ENCODE measurements at regions not wholly inside any gene's neighbourhood (a gene's known extent, or its start where the extent isn't known, plus 50 kb on each side); places are given as distances from the start of the nearest gene placed in this dataset.

- Histone ChIP-seq H3K4me1 (ENCODE audit: insufficient read depth, low read length, poor library complexity, severe bottlenecking) (no peaks in the 10 kb centered on the region), H3K27ac (ENCODE audit: low read depth, low read length, poor library complexity, severe bottlenecking) (no peak overlapping the region), H3K27me3 (replicated peaks; ENCODE audit: insufficient read depth, low read depth, low read length, poor library complexity) (no peaks in the 10 kb centered on the region), H3K9me3 (ENCODE audit: low read depth, low read length, poor library complexity, severe bottlenecking) (no peaks in the 10 kb centered on the region), H3K36me3 (ENCODE audit: insufficient read depth, low read length, poor library complexity, severe bottlenecking) (no peaks in the 10 kb centered on the region), H3K4me3 (ENCODE audit: low read depth, low read length, poor library complexity, severe bottlenecking) (no peak overlapping the region)
- intact Hi-C loops (cut with micrococcal nuclease; ENCODE audit: unreplicated experiment): no loop called here
- no TSS peak for BruUV-seq (replicated peaks)
- CTCF ChIA-PET: no interaction called here
- TF ChIP-seq CTCF (conservative IDR thresholded peaks at IDR 0.05; ENCODE audit: low read depth, low read length) (no peak), EZH2 (IDR thresholded peaks at IDR 0.05; ENCODE audit: borderline replicate concordance, low read depth, low read length, poor library complexity, severe bottlenecking) (no peak)
- POLR2A ChIA-PET (ENCODE audit: low non-redundant PET): interaction anchor here (0.7 kb wide), 1 partner anchor 20 kb away, joined by 4 read pairs; no protein-coding TSS in a partner anchor
- DNase-seq (ENCODE audit: low spot score): no peak
These were observed 175.2 kb downstream of the KCNJ2 start for GRCh38 chr17:70344386-70345060.

GRCh38 chr17:70345061-70345460 lies 175.7 kb downstream of the KCNJ2 start:
- Histone ChIP-seq H3K4me3 (ENCODE audit: low read depth, low read length, poor library complexity, severe bottlenecking) (no peak overlapping the region), H3K36me3 (ENCODE audit: insufficient read depth, low read length, poor library complexity, severe bottlenecking) (no peaks in the 10 kb centered on the region), H3K4me1 (ENCODE audit: insufficient read depth, low read length, poor library complexity, severe bottlenecking) (no peaks in the 10 kb centered on the region), H3K9me3 (ENCODE audit: low read depth, low read length, poor library complexity, severe bottlenecking) (no peaks in the 10 kb centered on the region), H3K27me3 (replicated peaks; ENCODE audit: insufficient read depth, low read depth, low read length, poor library complexity) (no peaks in the 10 kb centered on the region), H3K27ac (ENCODE audit: low read depth, low read length, poor library complexity, severe bottlenecking) (no peak overlapping the region)
- intact Hi-C loops (cut with micrococcal nuclease; ENCODE audit: unreplicated experiment): no loop called here
- TF ChIP-seq EZH2 (IDR thresholded peaks at IDR 0.05; ENCODE audit: borderline replicate concordance, low read depth, low read length, poor library complexity, severe bottlenecking) (no peak), CTCF (conservative IDR thresholded peaks at IDR 0.05; ENCODE audit: low read depth, low read length) (no peak)
- DNase-seq (ENCODE audit: low spot score): no peak
- no TSS peak for BruUV-seq (replicated peaks)
- CTCF ChIA-PET: no interaction called here
- POLR2A ChIA-PET (ENCODE audit: low non-redundant PET): no interaction called here

GRCh38 chr17:70352834-70353233 lies 183.5 kb downstream of the KCNJ2 start:
- CTCF ChIA-PET: no interaction called here
- Histone ChIP-seq H3K27ac (ENCODE audit: low read depth, low read length, poor library complexity, severe bottlenecking) (no peak overlapping the region), H3K4me1 (ENCODE audit: insufficient read depth, low read length, poor library complexity, severe bottlenecking) (no peaks in the 10 kb centered on the region), H3K36me3 (ENCODE audit: insufficient read depth, low read length, poor library complexity, severe bottlenecking) (no peaks in the 10 kb centered on the region), H3K9me3 (ENCODE audit: low read depth, low read length, poor library complexity, severe bottlenecking) (no peaks in the 10 kb centered on the region), H3K4me3 (ENCODE audit: low read depth, low read length, poor library complexity, severe bottlenecking) (no peak overlapping the region), H3K27me3 (replicated peaks; ENCODE audit: insufficient read depth, low read depth, low read length, poor library complexity) (no peaks in the 10 kb centered on the region)
- POLR2A ChIA-PET (ENCODE audit: low non-redundant PET): no interaction called here
- TF ChIP-seq CTCF (conservative IDR thresholded peaks at IDR 0.05; ENCODE audit: low read depth, low read length) (no peak), EZH2 (IDR thresholded peaks at IDR 0.05; ENCODE audit: borderline replicate concordance, low read depth, low read length, poor library complexity, severe bottlenecking) (no peak)
- intact Hi-C loops (cut with micrococcal nuclease; ENCODE audit: unreplicated experiment): no loop called here
- DNase-seq (ENCODE audit: low spot score): no peak
- BruUV-seq (replicated peaks): no TSS peak
